Activated naive CD4-positive, alpha-beta T cell treated with anti-CD3 and anti-CD28 coated beads for 36 hours (primary cell): ENCODE measurements at regions not wholly inside any gene's neighbourhood (a gene's known extent, or its start where the extent isn't known, plus 50 kb on each side); places are given as distances from the start of the nearest gene placed in this dataset.

Source experiments
- CTCF ChIA-PET: fragments of 350-600 bp; sonication (Branson Sonifier 250); formaldehyde crosslinking; loops from one replicate; lab custom pipeline; 2021; ENCODE audit warnings: antibody characterized with exemption; lab: Charles Lee
- DNase-seq: peaks from one replicate; pipeline ENCODE4 v3.0.0-alpha.2; 2020
- H3K27ac Mint-ChIP-seq: one replicate; pipeline ENCODE4 v1.8.0; 2021; ENCODE audit warnings: mild to moderate bottlenecking, mixed read lengths
- H3K27me3 Mint-ChIP-seq: one replicate; pipeline ENCODE4 v1.8.0; 2021; ENCODE audit warnings: low read depth, mixed read lengths
- H3K36me3 Mint-ChIP-seq: one replicate; pipeline ENCODE4 v1.8.0; 2021; ENCODE audit warnings: low read depth, mixed read lengths
- H3K4me1 Mint-ChIP-seq: one replicate; pipeline ENCODE4 v1.8.0; 2021; ENCODE audit warnings: low read depth, mixed read lengths
- H3K4me3 Mint-ChIP-seq: one replicate; pipeline ENCODE4 v1.8.0; 2021; ENCODE audit warnings: mild to moderate bottlenecking, moderate library complexity, mixed read lengths
- H3K9me3 Mint-ChIP-seq: one replicate; pipeline ENCODE4 v1.8.0; 2021; ENCODE audit warnings: mixed read lengths
- intact Hi-C: fragments of 100-400 bp; cut with micrococcal nuclease; formaldehyde crosslinking; loops from one replicate; pipeline ENCODE4 v1.15.1; 2023

GRCh38 chr2:208545403-208546042 lies 138.9 kb downstream of the PTH2R start:
- intact Hi-C loops, result no loop called here

DNA sequence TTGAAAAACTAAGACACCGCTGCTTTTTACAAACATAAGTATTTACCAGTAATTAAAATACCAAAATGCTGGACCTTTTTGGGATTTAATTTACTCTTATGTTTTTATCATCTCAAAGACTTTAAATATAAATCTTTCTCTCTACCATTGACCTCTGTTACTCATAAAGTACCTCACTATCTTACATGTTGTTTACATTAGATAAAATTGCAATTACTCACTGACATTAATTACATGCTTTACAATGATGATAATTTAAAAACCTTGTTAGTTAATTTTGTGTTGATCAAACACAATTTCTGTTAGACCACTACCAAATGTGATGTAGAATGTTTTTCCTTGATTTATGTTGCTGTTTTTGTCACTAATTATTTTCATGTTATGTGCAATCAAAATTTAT lies 139.5 kb downstream of the PTH2R start:
- CTCF ChIA-PET, result no interaction called here
- H3K4me3 Mint-ChIP-seq, result no peak overlapping the region
- no peaks in the 10 kb centered on the region for H3K36me3 Mint-ChIP-seq

More at GRCh38 chr2:208545403-208546042, 138.9 kb downstream of the PTH2R start:
- Mint-ChIP-seq H3K9me3 (no peaks in the 10 kb centered on the region), H3K36me3 (no peaks in the 10 kb centered on the region), H3K4me3 (no peak overlapping the region), H3K27ac (no peak overlapping the region), H3K27me3 (peaks cover 2% of the 10 kb centered on the region), H3K4me1 (no peaks in the 10 kb centered on the region)
- no peak for DNase-seq
- CTCF ChIA-PET, result no interaction called here

DNA sequence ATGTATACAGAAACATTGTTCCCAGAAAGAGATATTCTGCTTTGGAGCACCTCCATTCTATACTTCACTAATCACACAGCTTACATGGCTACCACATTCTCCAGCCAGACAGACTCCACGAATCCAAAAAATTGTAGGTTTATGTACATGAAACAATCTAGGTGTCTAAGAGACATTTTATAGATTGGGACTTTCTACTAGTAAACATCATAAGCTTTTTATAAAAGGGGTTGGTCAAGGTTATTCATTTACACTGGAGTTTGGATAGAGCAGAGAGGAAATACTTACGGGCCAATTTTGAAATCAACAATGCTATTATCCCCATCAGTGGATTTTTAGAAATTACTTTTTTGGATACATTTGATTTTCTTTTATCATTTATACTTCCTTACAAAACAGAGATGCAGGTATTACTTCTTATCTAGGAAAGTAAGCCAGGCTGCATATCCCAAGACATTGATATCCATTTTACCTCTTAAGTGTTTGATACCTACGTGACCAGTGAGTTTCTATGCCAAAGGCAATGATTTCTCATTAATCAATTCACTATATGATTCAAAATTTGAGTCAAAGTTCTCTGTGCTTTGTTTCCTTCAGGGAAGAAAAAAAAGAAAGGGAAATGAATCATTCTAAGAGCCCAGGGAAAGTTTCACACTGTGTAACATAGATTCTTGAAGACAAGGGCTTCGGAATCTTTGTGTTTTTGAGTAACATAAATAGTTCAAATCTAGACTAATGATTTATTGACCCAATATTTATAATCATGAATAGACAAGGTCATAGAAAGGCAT lies 140.5 kb downstream of the PTH2R start:
- Mint-ChIP-seq H3K27ac (no peak overlapping the region), H3K36me3 (no peaks in the 10 kb centered on the region), H3K9me3 (no peaks in the 10 kb centered on the region), H3K27me3 (no peaks in the 10 kb centered on the region), H3K4me3 (no peak overlapping the region), H3K4me1 (no peaks in the 10 kb centered on the region)
- DNase-seq, result no peak
- CTCF ChIA-PET, result no interaction called here
- intact Hi-C loops, result no loop called here

More for the DNA sequence above, 139.5 kb downstream of the PTH2R start:
- Mint-ChIP-seq H3K27ac (no peak overlapping the region), H3K9me3 (no peaks in the 10 kb centered on the region), H3K27me3 (peaks cover 2% of the 10 kb centered on the region), H3K4me1 (no peaks in the 10 kb centered on the region)
- no peak for DNase-seq
- intact Hi-C loops, result no loop called here

GRCh38 chr2:208548700-208549099 lies 142.1 kb downstream of the PTH2R start:
- CTCF ChIA-PET, result no interaction called here
- Mint-ChIP-seq H3K27me3 (no peaks in the 10 kb centered on the region), H3K9me3 (no peaks in the 10 kb centered on the region), H3K4me3 (no peak overlapping the region), H3K36me3 (no peaks in the 10 kb centered on the region), H3K4me1 (no peaks in the 10 kb centered on the region), H3K27ac (no peak overlapping the region)
- intact Hi-C loops, result no loop called here
- no peak for DNase-seq

GRCh38 chr2:208549546-208550158 lies 143.1 kb downstream of the PTH2R start:
- Mint-ChIP-seq H3K4me1 (no peaks in the 10 kb centered on the region), H3K27me3 (no peaks in the 10 kb centered on the region), H3K9me3 (no peaks in the 10 kb centered on the region), H3K27ac (no peak overlapping the region), H3K4me3 (no peak overlapping the region), H3K36me3 (no peaks in the 10 kb centered on the region)
- CTCF ChIA-PET, result no interaction called here
- no peak for DNase-seq
- intact Hi-C loops, result no loop called here

- no peaks in the 10 kb centered on the region for H3K36me3 Mint-ChIP-seq
- no peaks in the 10 kb centered on the region for H3K4me1 Mint-ChIP-seq
- H3K27ac Mint-ChIP-seq, result no peak overlapping the region
- H3K27me3 Mint-ChIP-seq, result no peaks in the 10 kb centered on the region
- CTCF ChIA-PET, result no interaction called here
- no peak overlapping the region for H3K4me3 Mint-ChIP-seq
- DNase-seq, result no peak
- intact Hi-C loops, result no loop called here
- no peaks in the 10 kb centered on the region for H3K9me3 Mint-ChIP-seq
These were observed 146.4 kb downstream of the PTH2R start for GRCh38 chr2:208552943-208553342.

- Mint-ChIP-seq H3K4me3 (no peak overlapping the region), H3K9me3 (peaks cover 6% of the 10 kb centered on the region), H3K36me3 (no peaks in the 10 kb centered on the region), H3K27me3 (no peaks in the 10 kb centered on the region), H3K27ac (no peak overlapping the region), H3K4me1 (no peaks in the 10 kb centered on the region)
- intact Hi-C loops, result no loop called here
- CTCF ChIA-PET, result no interaction called here
- no peak for DNase-seq
These were observed 150.4 kb downstream of the PTH2R start for GRCh38 chr2:208556983-208557484.

GRCh38 chr2:208565690-208566416 lies 159.3 kb downstream of the PTH2R start:
- H3K4me1 Mint-ChIP-seq, result no peaks in the 10 kb centered on the region
- DNase-seq, result no peak
- intact Hi-C loops, result no loop called here
- no peaks in the 10 kb centered on the region for H3K27me3 Mint-ChIP-seq
- CTCF ChIA-PET, result no interaction called here
- H3K36me3 Mint-ChIP-seq, result no peaks in the 10 kb centered on the region
- H3K4me3 Mint-ChIP-seq, result no peak overlapping the region
- H3K27ac Mint-ChIP-seq, result no peak overlapping the region
- peaks cover 4% of the 10 kb centered on the region for H3K9me3 Mint-ChIP-seq

DNA sequence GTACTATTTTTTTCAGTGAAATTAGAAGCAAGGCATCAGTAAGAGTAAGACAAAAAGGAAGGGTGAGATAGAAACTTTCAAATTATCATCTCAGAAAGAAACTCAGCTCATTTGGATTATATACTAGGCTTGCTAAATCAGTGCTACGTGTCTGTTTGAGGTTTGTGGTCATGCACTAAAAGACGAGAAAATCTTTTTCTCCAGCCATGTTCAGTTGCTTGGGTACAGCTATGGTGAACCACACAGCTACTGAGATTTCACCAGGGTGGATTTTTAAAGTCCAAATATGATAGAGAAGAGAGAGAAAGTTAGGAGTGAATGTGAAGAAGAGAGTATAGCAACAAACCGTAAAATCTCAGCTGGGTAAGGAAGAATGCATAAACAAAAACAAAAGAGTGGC lies 161.6 kb downstream of the PTH2R start:
- no peaks in the 10 kb centered on the region for H3K27me3 Mint-ChIP-seq

DNA sequence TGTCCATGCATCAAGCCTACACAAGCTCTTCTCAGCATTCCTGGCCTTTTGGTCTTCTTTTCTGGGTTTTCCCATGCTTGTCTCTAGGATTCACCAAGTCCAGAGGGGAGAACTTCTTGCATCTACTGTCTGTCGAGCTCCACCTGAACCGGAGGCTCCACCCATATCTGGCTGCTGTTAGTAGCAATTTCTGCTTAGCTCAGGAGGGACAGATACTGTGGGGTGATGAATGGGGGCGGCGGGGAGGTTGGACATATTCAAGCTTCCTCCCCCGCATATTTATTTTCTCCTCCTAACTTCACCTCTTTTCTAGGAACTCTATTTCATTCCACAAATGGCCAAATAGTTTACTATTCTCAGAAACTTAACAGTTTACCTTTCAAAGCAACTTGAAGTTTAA lies 163.5 kb downstream of the PTH2R start:
- H3K27me3 Mint-ChIP-seq, result no peaks in the 10 kb centered on the region
- no peak overlapping the region for H3K27ac Mint-ChIP-seq
- intact Hi-C loops, result no loop called here
- no peak for DNase-seq
- no peaks in the 10 kb centered on the region for H3K36me3 Mint-ChIP-seq
- no peaks in the 10 kb centered on the region for H3K4me1 Mint-ChIP-seq
- CTCF ChIA-PET, result no interaction called here
- H3K4me3 Mint-ChIP-seq, result no peak overlapping the region
- H3K9me3 Mint-ChIP-seq, result no peaks in the 10 kb centered on the region

More for the DNA sequence above, 161.6 kb downstream of the PTH2R start:
- Mint-ChIP-seq H3K4me3 (no peak overlapping the region), H3K36me3 (no peaks in the 10 kb centered on the region), H3K9me3 (no peaks in the 10 kb centered on the region), H3K27ac (no peak overlapping the region), H3K4me1 (no peaks in the 10 kb centered on the region)
- intact Hi-C loops, result no loop called here
- DNase-seq, result no peak
- CTCF ChIA-PET, result no interaction called here

DNA sequence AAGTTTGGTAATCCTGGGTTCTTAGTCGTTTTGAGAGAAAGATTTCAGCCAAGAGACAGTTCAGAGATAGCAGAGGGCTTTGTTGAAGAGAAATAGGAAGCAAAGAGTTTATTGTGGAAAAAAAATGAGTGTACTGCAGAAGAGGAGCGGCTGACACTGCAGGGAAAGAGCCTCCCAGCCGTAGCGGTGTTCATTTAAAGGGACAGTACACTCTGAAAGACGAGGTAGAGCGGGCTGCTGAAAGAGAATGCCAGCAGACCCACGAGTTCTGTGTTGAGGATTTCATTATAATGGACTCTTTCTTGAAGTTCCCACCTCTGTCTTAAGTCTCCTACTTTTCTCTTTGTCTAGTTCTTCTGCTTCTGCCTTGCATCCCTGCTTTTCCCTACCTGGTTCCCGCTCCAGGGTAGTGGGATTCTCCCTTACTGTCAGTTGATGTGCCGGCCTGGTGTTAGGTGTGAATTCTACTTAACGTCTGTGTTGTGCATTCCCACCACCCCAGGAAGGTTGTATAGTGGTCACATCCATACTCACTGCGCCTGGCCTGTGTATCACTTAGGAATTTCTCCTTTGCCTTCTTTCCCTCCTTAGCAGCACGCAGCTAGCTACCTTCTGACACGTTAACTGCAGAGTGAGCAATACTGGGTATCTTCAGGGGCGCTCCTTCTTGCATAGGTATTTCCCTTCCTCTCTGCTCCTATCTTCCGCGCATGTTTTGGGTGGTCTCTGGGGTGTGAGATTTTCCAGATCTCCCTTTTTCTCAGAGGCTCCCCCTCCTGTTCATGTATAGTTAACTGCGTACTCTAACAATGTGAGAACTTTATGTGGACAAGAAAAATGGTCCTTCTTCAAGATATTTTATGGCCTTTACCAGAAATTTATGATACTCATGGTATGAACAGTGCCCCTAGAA lies 164.5 kb downstream of the PTH2R start:
- no peak for DNase-seq
- intact Hi-C loops, result no loop called here
- CTCF ChIA-PET, result no interaction called here
- H3K4me1 Mint-ChIP-seq, result no peaks in the 10 kb centered on the region
- no peaks in the 10 kb centered on the region for H3K9me3 Mint-ChIP-seq
- H3K27me3 Mint-ChIP-seq, result no peaks in the 10 kb centered on the region
- H3K36me3 Mint-ChIP-seq, result no peaks in the 10 kb centered on the region
- no peak overlapping the region for H3K4me3 Mint-ChIP-seq
- H3K27ac Mint-ChIP-seq, result no peak overlapping the region
